ENCODE measurements at regions not wholly inside any gene's neighbourhood (a gene's known extent, or its start where the extent isn't known, plus 50 kb on each side); places are given as distances from the start of the nearest gene placed in this dataset.
A peak's percentile ranks its signal among the peaks of the same experiment; 100 is the strongest.

DNA sequence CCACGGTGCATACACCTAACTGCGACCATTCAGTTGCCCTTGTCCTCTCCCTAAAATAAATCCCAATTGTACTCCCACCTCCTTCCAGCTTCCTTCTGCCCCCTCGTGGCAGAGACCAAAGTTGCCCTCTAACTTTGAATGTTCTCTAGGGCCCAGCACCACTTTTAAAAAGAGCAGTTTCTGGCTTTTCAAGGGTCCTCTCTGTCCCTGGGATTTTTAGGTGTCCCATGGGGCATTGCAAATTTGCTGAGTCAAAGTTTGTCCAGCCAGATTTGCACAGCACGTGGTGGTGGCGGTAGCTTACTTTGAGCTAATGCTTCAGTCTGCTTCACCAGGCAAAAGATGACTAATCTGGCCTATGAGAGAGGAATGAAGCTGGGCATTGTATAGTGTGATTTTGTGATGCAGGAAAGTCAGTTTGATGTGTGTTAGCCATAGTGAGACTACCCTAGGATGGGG lies 100.2 kb downstream of the PERP start:
- Mint-ChIP-seq H3K4me1 (peaks cover under 1% of the 10 kb centered on the region), H3K36me3 (ENCODE audit: low read depth) (no peaks in the 10 kb centered on the region), H3K9me3 (no peaks in the 10 kb centered on the region), H3K27me3 (no peaks in the 10 kb centered on the region), H3K4me3 (no peak overlapping the region), H3K27ac (no peak overlapping the region)
- DNase-seq (peak; percentile 40), ATAC-seq (no peak)

DNA sequence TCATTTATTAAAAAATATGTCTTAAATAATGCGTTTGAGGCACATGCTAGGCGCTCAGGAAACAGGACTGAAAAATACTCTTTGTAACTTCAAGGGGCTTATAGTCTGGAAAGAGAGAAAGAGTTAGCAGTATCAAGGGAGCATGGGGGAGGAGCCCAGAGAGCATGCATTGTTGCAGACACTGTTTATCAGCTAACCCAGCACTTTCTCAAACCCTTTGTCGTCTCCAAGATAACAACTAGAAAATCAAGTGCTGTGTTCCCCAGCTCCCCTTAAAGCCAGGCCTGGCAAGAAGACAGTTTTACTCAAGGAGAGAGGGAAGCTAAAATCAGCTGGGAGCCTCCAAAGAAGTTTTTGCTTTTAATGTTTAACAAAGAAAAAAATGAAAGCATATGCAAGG lies 98.4 kb downstream of the PERP start:
- Mint-ChIP-seq H3K27ac (no peak overlapping the region), H3K27me3 (no peaks in the 10 kb centered on the region), H3K36me3 (ENCODE audit: low read depth) (no peaks in the 10 kb centered on the region), H3K9me3 (no peaks in the 10 kb centered on the region), H3K4me3 (no peak overlapping the region), H3K4me1 (no peaks in the 10 kb centered on the region)
- ATAC-seq (no peak), DNase-seq (no peak)

- Mint-ChIP-seq H3K36me3 (ENCODE audit: low read depth) (no peaks in the 10 kb centered on the region), H3K27me3 (no peaks in the 10 kb centered on the region), H3K4me3 (no peak overlapping the region), H3K27ac (no peak overlapping the region), H3K4me1 (no peaks in the 10 kb centered on the region), H3K9me3 (no peaks in the 10 kb centered on the region)
- DNase-seq (no peak), ATAC-seq (no peak)
Observed at GRCh38 chr6:138011413-138011812, 95.8 kb downstream of the PERP start.

DNA sequence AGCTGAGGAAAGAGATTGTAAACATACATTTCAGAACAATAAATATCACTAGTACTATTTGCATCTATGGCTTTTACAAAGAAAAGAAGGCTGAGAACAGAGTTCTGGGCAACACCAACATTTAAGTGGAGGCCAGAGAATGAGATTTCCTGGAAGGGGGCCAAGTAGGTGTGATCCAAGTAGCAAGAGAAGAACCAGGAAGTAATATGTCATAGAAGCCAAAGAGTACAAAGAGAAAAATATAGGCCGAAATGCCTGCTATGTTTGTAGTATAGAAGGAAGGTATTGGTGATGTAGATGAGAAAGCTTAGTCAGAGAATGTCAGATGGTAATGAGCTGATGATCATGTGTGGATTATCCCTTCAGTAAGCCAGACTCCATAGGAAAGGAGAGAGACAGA lies 94.5 kb downstream of the PERP start:
- H3K4me3 Mint-ChIP-seq = no peak overlapping the region
- H3K27me3 Mint-ChIP-seq = no peaks in the 10 kb centered on the region
- peaks cover 5% of the 10 kb centered on the region for H3K4me1 Mint-ChIP-seq
- H3K27ac Mint-ChIP-seq = no peak overlapping the region
- DNase-seq = no peak
- no peak for ATAC-seq
- H3K36me3 Mint-ChIP-seq (ENCODE audit: low read depth) = no peaks in the 10 kb centered on the region
- H3K9me3 Mint-ChIP-seq = no peaks in the 10 kb centered on the region

- ATAC-seq (no peak), DNase-seq (no peak)
- Mint-ChIP-seq H3K4me1 (peaks cover 5% of the 10 kb centered on the region), H3K9me3 (no peaks in the 10 kb centered on the region), H3K27me3 (no peaks in the 10 kb centered on the region), H3K4me3 (no peak overlapping the region), H3K27ac (no peak overlapping the region), H3K36me3 (ENCODE audit: low read depth) (no peaks in the 10 kb centered on the region)
Observed at GRCh38 chr6:138013959-138014358, 93.3 kb downstream of the PERP start.

DNA sequence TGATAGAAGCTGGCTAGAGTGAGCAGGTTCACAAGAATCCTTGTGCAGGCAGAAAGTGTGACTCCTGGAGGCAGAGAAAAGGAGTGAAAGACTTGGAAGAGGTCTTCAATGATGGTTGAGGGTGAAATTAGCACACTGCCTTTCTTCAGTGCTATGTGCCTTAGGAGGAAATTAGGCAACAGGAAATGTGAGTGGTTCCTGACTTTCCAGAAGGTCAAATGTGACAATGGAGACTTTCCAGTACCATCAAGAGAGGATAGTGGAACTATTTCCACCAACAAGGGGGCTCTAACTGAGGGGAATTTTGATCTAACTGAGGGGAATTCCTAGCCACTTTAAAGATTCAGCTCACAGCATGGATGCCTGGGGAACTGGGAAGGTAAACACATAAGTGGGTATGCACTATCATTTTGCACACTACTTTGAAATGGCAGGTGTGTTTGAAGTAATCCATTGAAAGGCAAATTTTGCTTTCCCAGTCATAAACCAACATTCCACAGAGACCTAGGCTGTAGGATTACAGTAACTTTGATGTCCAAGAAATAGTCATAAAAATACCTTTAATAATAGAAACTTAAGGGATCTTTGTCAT lies 90.0 kb downstream of the PERP start:
- Mint-ChIP-seq H3K4me1 (peaks cover 5% of the 10 kb centered on the region), H3K4me3 (no peak overlapping the region), H3K9me3 (no peaks in the 10 kb centered on the region), H3K27me3 (peaks cover 6% of the 10 kb centered on the region), H3K36me3 (ENCODE audit: low read depth) (no peaks in the 10 kb centered on the region), H3K27ac (peak overlapping the region; percentile 18)
- ATAC-seq = no peak
- DNase-seq = no peak

GRCh38 chr6:138018297-138018696 lies 88.9 kb downstream of the PERP start:
- DNase-seq = no peak
- Mint-ChIP-seq H3K4me3 (no peak overlapping the region), H3K4me1 (peaks cover 5% of the 10 kb centered on the region), H3K27me3 (peaks cover 6% of the 10 kb centered on the region), H3K9me3 (no peaks in the 10 kb centered on the region), H3K27ac (no peak overlapping the region), H3K36me3 (ENCODE audit: low read depth) (no peaks in the 10 kb centered on the region)
- ATAC-seq = no peak

GRCh38 chr6:138025528-138025978 lies 81.7 kb downstream of the PERP start:
- no peak for DNase-seq
- H3K27ac Mint-ChIP-seq = no peak overlapping the region
- no peaks in the 10 kb centered on the region for H3K36me3 Mint-ChIP-seq (ENCODE audit: low read depth)
- H3K9me3 Mint-ChIP-seq = no peaks in the 10 kb centered on the region
- no peak overlapping the region for H3K4me3 Mint-ChIP-seq
- no peak for ATAC-seq
- peaks cover 10% of the 10 kb centered on the region for H3K27me3 Mint-ChIP-seq
- H3K4me1 Mint-ChIP-seq = no peaks in the 10 kb centered on the region

DNA sequence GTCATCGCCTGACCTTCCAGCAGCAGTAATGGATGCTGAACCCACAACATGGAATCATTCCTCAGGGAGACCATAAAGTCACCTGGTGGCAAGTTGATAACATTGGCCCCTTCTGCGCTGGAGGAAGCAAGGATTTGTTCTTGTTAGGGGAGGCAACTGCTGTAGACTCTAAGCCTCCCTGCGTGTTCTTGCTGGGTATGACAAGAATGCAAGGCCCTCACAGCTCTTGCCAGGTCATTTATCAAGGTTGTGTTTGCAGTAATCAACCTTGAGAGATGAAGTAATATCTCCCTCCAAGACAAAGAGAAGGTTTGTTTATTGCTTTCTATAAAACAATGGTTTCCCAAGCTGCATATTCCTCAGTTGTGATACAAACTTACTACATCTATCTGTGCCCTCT lies 80.9 kb downstream of the PERP start:
- no peak overlapping the region for H3K27ac Mint-ChIP-seq
- no peaks in the 10 kb centered on the region for H3K4me1 Mint-ChIP-seq
- no peak for ATAC-seq
- H3K27me3 Mint-ChIP-seq = peaks cover 6% of the 10 kb centered on the region
- DNase-seq = no peak
- no peak overlapping the region for H3K4me3 Mint-ChIP-seq
- H3K36me3 Mint-ChIP-seq (ENCODE audit: low read depth) = no peaks in the 10 kb centered on the region
- no peaks in the 10 kb centered on the region for H3K9me3 Mint-ChIP-seq

- Mint-ChIP-seq H3K9me3 (no peaks in the 10 kb centered on the region), H3K4me1 (no peaks in the 10 kb centered on the region), H3K36me3 (ENCODE audit: low read depth) (no peaks in the 10 kb centered on the region), H3K27ac (no peak overlapping the region), H3K4me3 (no peak overlapping the region), H3K27me3 (peaks cover 10% of the 10 kb centered on the region)
- ATAC-seq (no peak), DNase-seq (no peak)
Observed at GRCh38 chr6:138028893-138029292, 78.3 kb downstream of the PERP start.

DNA sequence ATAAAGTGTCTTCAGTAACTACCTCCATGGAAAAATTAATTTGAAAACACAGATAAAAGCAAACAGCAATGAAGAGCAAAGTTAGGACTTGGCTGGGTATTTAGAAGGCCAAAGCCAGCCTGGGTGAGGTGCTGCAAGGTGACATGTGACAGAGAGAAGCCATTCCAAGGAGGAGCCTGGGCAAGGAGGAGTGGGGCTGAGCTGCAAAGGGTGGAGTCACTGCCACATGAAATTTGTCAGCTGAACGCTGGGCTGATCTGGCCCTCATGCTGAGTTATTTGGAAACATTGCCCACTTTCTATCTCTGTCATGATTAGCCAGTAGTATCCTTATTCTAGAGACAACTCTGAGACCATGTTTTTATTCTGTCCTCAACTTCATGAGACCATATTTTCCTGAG lies 76.3 kb downstream of the PERP start:
- no peak overlapping the region for H3K4me3 Mint-ChIP-seq
- no peak overlapping the region for H3K27ac Mint-ChIP-seq
- ATAC-seq (no peak), DNase-seq (no peak)
- H3K27me3 Mint-ChIP-seq = peaks cover 13% of the 10 kb centered on the region
- no peaks in the 10 kb centered on the region for H3K4me1 Mint-ChIP-seq
- no peaks in the 10 kb centered on the region for H3K9me3 Mint-ChIP-seq
- H3K36me3 Mint-ChIP-seq (ENCODE audit: low read depth) = no peaks in the 10 kb centered on the region

GRCh38 chr6:138031417-138031816 lies 75.8 kb downstream of the PERP start:
- Mint-ChIP-seq H3K36me3 (ENCODE audit: low read depth) (no peaks in the 10 kb centered on the region), H3K4me1 (no peaks in the 10 kb centered on the region), H3K4me3 (no peak overlapping the region), H3K9me3 (no peaks in the 10 kb centered on the region), H3K27me3 (peaks cover 13% of the 10 kb centered on the region), H3K27ac (no peak overlapping the region)
- DNase-seq (no peak), ATAC-seq (no peak)

- Mint-ChIP-seq H3K36me3 (ENCODE audit: low read depth) (no peaks in the 10 kb centered on the region), H3K27me3 (peaks cover 13% of the 10 kb centered on the region), H3K4me3 (no peak overlapping the region), H3K9me3 (no peaks in the 10 kb centered on the region), H3K4me1 (no peaks in the 10 kb centered on the region), H3K27ac (no peak overlapping the region)
- ATAC-seq (no peak), DNase-seq (no peak)
Observed at GRCh38 chr6:138031850-138032249, 75.4 kb downstream of the PERP start.

GRCh38 chr6:138032571-138032970 lies 74.6 kb downstream of the PERP start:
- Mint-ChIP-seq H3K36me3 (ENCODE audit: low read depth) (no peaks in the 10 kb centered on the region), H3K4me1 (no peaks in the 10 kb centered on the region), H3K27ac (no peak overlapping the region), H3K4me3 (no peak overlapping the region), H3K9me3 (no peaks in the 10 kb centered on the region), H3K27me3 (peaks cover 11% of the 10 kb centered on the region)
- DNase-seq = no peak
- ATAC-seq = no peak

DNA sequence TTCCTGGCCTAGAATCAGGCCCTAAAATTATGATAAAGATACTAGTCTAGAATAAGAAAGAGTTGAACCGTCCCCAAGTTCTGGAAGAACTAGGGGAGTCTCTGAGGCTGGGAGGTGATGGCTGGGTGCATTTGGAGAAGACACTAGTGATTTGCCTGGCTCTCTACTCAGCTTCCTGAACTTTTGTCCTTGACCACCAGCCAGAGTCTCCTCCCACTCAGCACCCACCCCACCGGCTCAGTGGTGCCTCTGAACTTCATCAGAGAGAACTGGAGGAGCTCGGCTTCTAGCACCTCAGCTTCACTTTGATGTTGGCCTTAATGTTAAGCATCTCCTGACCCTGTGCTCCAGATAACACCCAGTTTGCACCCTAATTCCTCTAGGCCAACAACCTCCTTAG lies 73.0 kb downstream of the PERP start:
- Mint-ChIP-seq H3K9me3 (no peaks in the 10 kb centered on the region), H3K36me3 (ENCODE audit: low read depth) (no peaks in the 10 kb centered on the region), H3K27me3 (peaks cover 7% of the 10 kb centered on the region), H3K4me3 (no peak overlapping the region), H3K27ac (no peak overlapping the region), H3K4me1 (no peaks in the 10 kb centered on the region)
- DNase-seq (no peak), ATAC-seq (no peak)

DNA sequence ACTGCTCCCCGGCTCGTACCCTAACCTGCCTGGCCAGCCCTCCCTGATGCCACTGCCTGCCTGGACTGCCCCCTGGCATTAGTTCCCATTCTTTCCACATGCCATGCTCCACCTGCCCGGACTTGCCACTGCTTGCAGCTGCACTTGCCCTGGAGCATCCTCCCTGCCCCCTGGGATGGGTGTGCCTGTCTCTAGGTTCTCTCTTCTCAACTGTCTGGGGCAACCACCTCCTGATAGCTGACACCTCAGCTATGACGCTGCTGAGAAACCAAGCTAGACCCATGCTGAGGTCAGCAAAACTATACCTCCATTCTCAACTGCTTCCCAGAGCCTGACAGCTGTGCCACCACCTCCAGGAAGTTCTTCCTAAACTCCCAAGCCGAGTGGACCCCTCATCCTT lies 72.1 kb downstream of the PERP start:
- ATAC-seq (no peak), DNase-seq (no peak)
- Mint-ChIP-seq H3K4me3 (no peak overlapping the region), H3K4me1 (no peaks in the 10 kb centered on the region), H3K27ac (no peak overlapping the region), H3K9me3 (no peaks in the 10 kb centered on the region), H3K36me3 (ENCODE audit: low read depth) (no peaks in the 10 kb centered on the region), H3K27me3 (peaks cover 7% of the 10 kb centered on the region)

Data from activated naive CD8-positive, alpha-beta T cell treated with anti-CD3 and anti-CD28 coated beads, Interleukin-2, amount 50 U/mL, for 24 hours (primary cell).